IMR-90 (cell line): ENCODE measurements at regions not wholly inside any gene's neighbourhood (a gene's known extent, or its start where the extent isn't known, plus 50 kb on each side); places are given as distances from the start of the nearest gene placed in this dataset.

Experiments
- ATAC-seq: fragments of 200-7000 bp; cut with Tn5 transposase; 2 replicates; pipeline ENCODE4 v1.9.1; 2020; ENCODE audit warnings: low read depth, mild to moderate bottlenecking, moderate library complexity
- BruUV-seq: library from RNA; stranded (reverse); fragments of 400-500 nt; replicated peaks from 2 replicates; lab custom pipeline; 2021; lab: Mats Ljungman, UMichigan
- CTCF ChIA-PET: fragments of 300-600 bp; formaldehyde crosslinking; extraction: SDS; loops from one replicate; lab custom pipeline; 2021; ENCODE audit warnings: antibody characterized with exemption; lab: Yijun Ruan, JAX
- POLR2A ChIA-PET: fragments of 300-600 bp; sonication (Branson Sonifier 250); formaldehyde crosslinking; loops from one replicate; lab custom pipeline; 2022; ENCODE audit warnings: antibody characterized with exemption; ENCODE audit not compliant: unreplicated experiment; lab: Charles Lee
- DNase-seq: peaks from one replicate; pipeline ENCODE4 v3.0.0; 2013
- H2AFZ ChIP-seq: replicated peaks from 2 replicates; pipeline ENCODE3; 2013; ENCODE audit warnings: low read length, mild to moderate bottlenecking; ENCODE audit not compliant: poor library complexity
- H2AK5ac ChIP-seq: 2 replicates; pipeline ENCODE4 v1.6.1; 2013; ENCODE audit warnings: low read depth, low read length, inconsistent platforms
- H2AK9ac ChIP-seq: replicated peaks from 2 replicates; pipeline ENCODE3; 2013; ENCODE audit warnings: mild to moderate bottlenecking, low read depth, low read length, moderate library complexity; ENCODE audit not compliant: poor library complexity
- H2BK120ac ChIP-seq: 2 replicates; pipeline ENCODE4 v1.6.1; 2013; ENCODE audit warnings: low read depth, low read length, inconsistent platforms
- H2BK15ac ChIP-seq: 3 replicates; pipeline ENCODE4 v1.6.1; 2013; ENCODE audit warnings: low read depth, low read length, inconsistent platforms
- H2BK20ac ChIP-seq: 2 replicates; pipeline ENCODE4 v1.6.1; 2013; ENCODE audit warnings: low read depth, mild to moderate bottlenecking, inconsistent platforms, low read length, moderate library complexity
- H2BK5ac ChIP-seq: 2 replicates; pipeline ENCODE4 v1.6.1; 2013; ENCODE audit warnings: mild to moderate bottlenecking, low read depth, low read length, inconsistent platforms; ENCODE audit not compliant: poor library complexity, severe bottlenecking
- H3K14ac ChIP-seq: replicated peaks from 2 replicates; pipeline ENCODE4 v1.6.1; 2013; ENCODE audit warnings: low read depth, low read length, inconsistent platforms
- H3K18ac ChIP-seq: 2 replicates; pipeline ENCODE4 v1.6.1; 2013; ENCODE audit warnings: low read depth, low read length, control low read depth
- H3K23ac ChIP-seq: 2 replicates; pipeline ENCODE4 v1.6.1; 2013; ENCODE audit warnings: low read depth, low read length, inconsistent platforms
- H3K27ac ChIP-seq: 2 replicates; pipeline ENCODE4 v1.5.1; 2013; ENCODE audit warnings: mild to moderate bottlenecking, control low read depth, low read length; ENCODE audit not compliant: insufficient read depth
- H3K27me3 ChIP-seq: 2 replicates; pipeline ENCODE4 v1.6.1; 2013; ENCODE audit warnings: low read length; ENCODE audit not compliant: control insufficient read depth, insufficient read depth
- H3K36me3 ChIP-seq: 2 replicates; pipeline ENCODE4 v1.6.1; 2013; ENCODE audit warnings: low read length, mixed read lengths; ENCODE audit not compliant: control insufficient read depth, insufficient read depth
- H3K4ac ChIP-seq: 2 replicates; pipeline ENCODE4 v1.6.1; 2013; ENCODE audit warnings: low read depth, low read length, inconsistent platforms
- H3K4me1 ChIP-seq: 2 replicates; pipeline ENCODE4 v1.6.1; 2013; ENCODE audit warnings: low read length, mixed read lengths; ENCODE audit not compliant: control insufficient read depth, insufficient read depth
- H3K4me2 ChIP-seq: 2 replicates; pipeline ENCODE4 v1.6.1; 2013; ENCODE audit warnings: low read depth, mild to moderate bottlenecking, control low read depth, low read length, moderate library complexity
- H3K4me3 ChIP-seq: 2 replicates; pipeline ENCODE4 v1.5.1; 2013; ENCODE audit warnings: low read depth, mild to moderate bottlenecking, control low read depth, low read length, moderate library complexity; ENCODE audit not compliant: insufficient read depth
- H3K56ac ChIP-seq: 2 replicates; pipeline ENCODE4 v1.6.1; 2013; ENCODE audit warnings: low read length, inconsistent platforms; ENCODE audit not compliant: insufficient read depth; ENCODE audit errors: extremely low read depth
- H3K79me1 ChIP-seq, 2 experiments: 2 replicates each; pipeline ENCODE4 v1.6.1; 2013; ENCODE audit warnings: low read length in 2 of 2, inconsistent platforms in 1 of 2, low read depth in 1 of 2
- H3K9ac ChIP-seq: 2 replicates; pipeline ENCODE4 v1.6.1; 2013; ENCODE audit warnings: low read depth, low read length, control low read depth
- H3K9me1 ChIP-seq: 2 replicates; pipeline ENCODE4 v1.6.1; 2013; ENCODE audit warnings: low read length, inconsistent platforms; ENCODE audit not compliant: insufficient read depth
- H3K9me3 ChIP-seq: 2 replicates; pipeline ENCODE4 v1.6.1; 2013; ENCODE audit warnings: low read length; ENCODE audit not compliant: control insufficient read depth, insufficient read depth
- H4K20me1 ChIP-seq: 2 replicates; pipeline ENCODE4 v1.6.1; 2013; ENCODE audit warnings: low read length, inconsistent platforms; ENCODE audit not compliant: insufficient read depth
- H4K5ac ChIP-seq: 2 replicates; pipeline ENCODE4 v1.6.1; 2013; ENCODE audit warnings: mild to moderate bottlenecking, low read depth, low read length, control low read depth
- H4K8ac ChIP-seq, 2 experiments: 2 replicates each; pipeline ENCODE4 v1.6.1; 2013; ENCODE audit warnings: low read depth in 2 of 2, low read length in 2 of 2, control low read depth in 1 of 2, inconsistent platforms in 1 of 2
- H4K91ac ChIP-seq: 2 replicates; pipeline ENCODE4 v1.6.1; 2013; ENCODE audit warnings: low read depth, low read length, inconsistent platforms; ENCODE audit not compliant: insufficient read depth
- BHLHE40 ChIP-seq: fragments of 150-350 bp; IDR thresholded peaks from 2 replicates; pipeline ENCODE4 v1.6.1; 2016; ENCODE audit warnings: mild to moderate bottlenecking, low read depth, low read length
- CEBPB ChIP-seq: IDR thresholded peaks from 2 replicates; pipeline ENCODE4 v1.6.1; 2012; ENCODE audit warnings: low read depth, low read length, improper control_type of control experiment
- CHD1 ChIP-seq: IDR thresholded peaks from 2 replicates; pipeline ENCODE4 v1.6.1; 2012; ENCODE audit warnings: low read depth, low read length, improper control_type of control experiment
- CTCF ChIP-seq: conservative IDR thresholded peaks from 2 replicates; pipeline ENCODE4 v1.5.1; 2012; ENCODE audit warnings: mild to moderate bottlenecking, low read depth, low read length, improper control_type of control experiment
- ELK1 ChIP-seq: fragments of 150-350 bp; IDR thresholded peaks from 2 replicates; pipeline ENCODE4 v1.6.1; 2016; ENCODE audit warnings: low read depth, mild to moderate bottlenecking, low read length, moderate library complexity, borderline replicate concordance
- FOS ChIP-seq: fragments of 150-350 bp; IDR thresholded peaks from 2 replicates; pipeline ENCODE4 v1.6.1; 2016; ENCODE audit warnings: low read depth, low read length
- MAFK ChIP-seq: IDR thresholded peaks from 2 replicates; pipeline ENCODE4 v1.6.1; 2012; ENCODE audit warnings: low read depth, low read length, improper control_type of control experiment
- MAZ ChIP-seq: IDR thresholded peaks from 2 replicates; pipeline ENCODE4 v1.6.1; 2012; ENCODE audit warnings: low read depth, mild to moderate bottlenecking, low read length, improper control_type of control experiment, moderate library complexity, borderline replicate concordance
- MXI1 ChIP-seq: IDR thresholded peaks from 2 replicates; pipeline ENCODE4 v1.6.1; 2012; ENCODE audit warnings: low read depth, mild to moderate bottlenecking, low read length, moderate library complexity, borderline replicate concordance
- NFE2L2 ChIP-seq: fragments of 150-350 bp; IDR thresholded peaks from 2 replicates; pipeline ENCODE4 v1.6.1; 2016; ENCODE audit warnings: low read depth, mild to moderate bottlenecking, low read length
- POLR2A ChIP-seq: IDR thresholded peaks from 2 replicates; pipeline ENCODE4 v1.6.1; 2012; ENCODE audit warnings: mild to moderate bottlenecking, low read depth, low read length
- RAD21 ChIP-seq: IDR thresholded peaks from 2 replicates; pipeline ENCODE4 v1.6.1; 2012; ENCODE audit warnings: low read length, improper control_type of control experiment
- RCOR1 ChIP-seq: IDR thresholded peaks from 2 replicates; pipeline ENCODE4 v1.6.1; 2012; ENCODE audit warnings: mild to moderate bottlenecking, low read length, improper control_type of control experiment; ENCODE audit not compliant: insufficient replicate concordance
- RFX5 ChIP-seq: IDR thresholded peaks from 2 replicates; pipeline ENCODE4 v1.8.0; 2012; ENCODE audit warnings: low read depth, mild to moderate bottlenecking, low read length, moderate library complexity
- SMC3 ChIP-seq: fragments of 150-350 bp; IDR thresholded peaks from 2 replicates; pipeline ENCODE4 v1.6.1; 2016; ENCODE audit warnings: low read depth, mild to moderate bottlenecking, antibody characterized with exemption, low read length, moderate library complexity
- USF2 ChIP-seq: fragments of 150-350 bp; IDR thresholded peaks from 2 replicates; pipeline ENCODE4 v1.6.1; 2017; ENCODE audit warnings: mild to moderate bottlenecking, antibody characterized with exemption, low read length, low read depth
- WGBS, 2 experiments: methylation state at CpG; one replicate each; pipeline versions ENCODE4 v1.1.5 to v1.1.7; 2013; ENCODE audit warnings: missing lambda C conversion rate in 2 of 2; ENCODE audit not compliant: insufficient read length in 1 of 2; ENCODE audit errors: extremely low coverage in 2 of 2; 5-methylcytosine and 5-hydroxymethylcytosine counted together
- dilution Hi-C: fragments of 300-500 bp; cut with HindIII; formaldehyde crosslinking; loops from one replicate; pipeline ENCODE4 v1.14.3; 2018; ENCODE audit warnings: low sequenced_read_pairs; ENCODE audit not compliant: unreplicated experiment
- in situ Hi-C: fragments of 300-500 bp; cut with MboI; formaldehyde crosslinking; loops from 3 replicates; pipeline ENCODE4 v1.14.3; 2019; ENCODE audit warnings: low sequenced_read_pairs, inconsistent platforms, mixed read lengths
- intact Hi-C: fragments of 100-400 bp; cut with micrococcal nuclease; formaldehyde crosslinking; loops from 2 replicates; pipeline ENCODE4 v1.10.0; 2022

- in situ Hi-C loops (no loop called here), dilution Hi-C loops (no loop called here), intact Hi-C loops (no loop called here)
- Histone ChIP-seq H3K36me3 (no peaks in the 10 kb centered on the region), H2BK5ac (no peak overlapping the region), H2AK9ac (no peak overlapping the region), H3K27me3 (no peaks in the 10 kb centered on the region), H4K8ac (no peak overlapping the region), H2AK5ac (no peak overlapping the region), H3K18ac (no peak overlapping the region), H2AFZ (no peak overlapping the region), H3K23ac (no peak overlapping the region), H4K91ac (no peak overlapping the region), H3K9me3 (no peaks in the 10 kb centered on the region; the same call in 1 of the 2 replicates), H3K14ac (no peak overlapping the region), H3K4ac (no peak overlapping the region), H3K56ac (no peak overlapping the region), H3K4me3 (no peak overlapping the region), H2BK120ac (no peak overlapping the region), H3K79me1 (no peaks in the 10 kb centered on the region), H4K20me1 (no peaks in the 10 kb centered on the region), H3K4me1 (no peaks in the 10 kb centered on the region), H2BK15ac (no peak overlapping the region), H3K27ac (no peak overlapping the region), H3K9ac (no peak overlapping the region), H2BK20ac (no peak overlapping the region), H4K5ac (no peak overlapping the region), H3K4me2 (no peak overlapping the region), H3K9me1 (no peaks in the 10 kb centered on the region)
- TF ChIP-seq RCOR1 (no peak), CEBPB (no peak), MAZ (no peak), MAFK (no peak), CTCF (no peak), RFX5 (no peak), ELK1 (no peak), POLR2A (no peak), FOS (no peak), RAD21 (no peak), CHD1 (no peak), NFE2L2 (no peak), MXI1 (no peak), SMC3 (no peak), USF2 (no peak), BHLHE40 (no peak)
- no CpG with 5 or more reads among the region's 1 CpG for WGBS, 2 experiments
- ATAC-seq (no peak), DNase-seq (no peak)
- ChIA-PET CTCF (no interaction called here), POLR2A (no interaction called here)
- BruUV-seq = no TSS peak
Observed at GRCh38 chr14:84789012-84789411, 740.9 kb upstream of the FLRT2 start.
